ENCODE measurements at regions not wholly inside any gene's neighbourhood (a gene's known extent, or its start where the extent isn't known, plus 50 kb on each side); places are given as distances from the start of the nearest gene placed in this dataset.

DNA sequence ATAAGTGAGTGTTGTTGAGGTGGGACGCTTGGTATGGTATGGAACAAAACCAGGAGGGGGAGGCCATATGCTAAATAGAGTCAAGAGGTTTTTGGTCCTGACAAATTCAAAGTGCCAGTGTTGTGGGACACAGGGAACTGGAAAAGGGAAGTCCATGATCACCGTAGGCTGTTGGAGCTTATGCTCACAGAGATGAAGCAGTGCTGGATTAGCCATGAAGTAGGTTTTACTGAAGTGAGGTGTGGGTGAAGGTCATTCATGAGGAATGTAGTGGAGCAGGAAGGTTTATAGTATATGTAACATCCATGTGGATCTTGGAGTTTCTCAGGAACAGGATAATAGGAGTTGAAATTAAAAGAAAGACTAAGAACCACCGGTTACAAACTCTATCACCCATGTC lies 256.1 kb upstream of the PITX2 start:
- TF ChIP-seq, protein P1, sequence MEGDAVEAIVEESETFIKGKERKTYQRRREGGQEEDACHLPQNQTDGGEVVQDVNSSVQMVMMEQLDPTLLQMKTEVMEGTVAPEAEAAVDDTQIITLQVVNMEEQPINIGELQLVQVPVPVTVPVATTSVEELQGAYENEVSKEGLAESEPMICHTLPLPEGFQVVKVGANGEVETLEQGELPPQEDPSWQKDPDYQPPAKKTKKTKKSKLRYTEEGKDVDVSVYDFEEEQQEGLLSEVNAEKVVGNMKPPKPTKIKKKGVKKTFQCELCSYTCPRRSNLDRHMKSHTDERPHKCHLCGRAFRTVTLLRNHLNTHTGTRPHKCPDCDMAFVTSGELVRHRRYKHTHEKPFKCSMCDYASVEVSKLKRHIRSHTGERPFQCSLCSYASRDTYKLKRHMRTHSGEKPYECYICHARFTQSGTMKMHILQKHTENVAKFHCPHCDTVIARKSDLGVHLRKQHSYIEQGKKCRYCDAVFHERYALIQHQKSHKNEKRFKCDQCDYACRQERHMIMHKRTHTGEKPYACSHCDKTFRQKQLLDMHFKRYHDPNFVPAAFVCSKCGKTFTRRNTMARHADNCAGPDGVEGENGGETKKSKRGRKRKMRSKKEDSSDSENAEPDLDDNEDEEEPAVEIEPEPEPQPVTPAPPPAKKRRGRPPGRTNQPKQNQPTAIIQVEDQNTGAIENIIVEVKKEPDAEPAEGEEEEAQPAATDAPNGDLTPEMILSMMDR (IDR thresholded peaks at IDR 0.05), result no peak
- no peak for TF ChIP-seq EZH2 (IDR thresholded peaks at IDR 0.05; ENCODE audit: borderline replicate concordance, insufficient read depth, low read depth, low read length, poor library complexity, severe bottlenecking)

Data from B cell (primary cell).